Gastrocnemius medialis (tissue), 4 donors: ENCODE measurements at regions not wholly inside any gene's neighbourhood (a gene's known extent, or its start where the extent isn't known, plus 50 kb on each side); places are given as distances from the start of the nearest gene placed in this dataset.

Experiments used
- ATAC-seq, 2 donors: fragments of 150-250 bp; one replicate each; pipeline ENCODE4 v1.9.1; 2016
- DNase-seq, 2 donors: peaks; one replicate each; pipeline ENCODE4 v3.0.0-alpha.2; 2019
- H3K27ac ChIP-seq, 4 donors: fragments of 200-600 bp; sonication (generic); 1 replicate in 1 of 4; 2 replicates in 3 of 4; pipeline ENCODE4 v1.5.1; 2016 to 2018; ENCODE audit warnings: mild to moderate bottlenecking in 2 of 4, moderate library complexity in 1 of 4
- H3K27me3 ChIP-seq, 3 donors: fragments of 200-600 bp; sonication (generic) in 2 of 3; 1 replicate in 1 of 3; 2 replicates in 2 of 3; pipeline versions ENCODE4 v1.5.1 to v1.6.0; 2016 to 2019; ENCODE audit warnings: mild to moderate bottlenecking in 1 of 3, moderate library complexity in 1 of 3
- H3K36me3 ChIP-seq, 2 donors: fragments of 200-600 bp; sonication (generic) in 1 of 2; one replicate each; pipeline ENCODE4 v1.5.1; 2017 to 2018
- H3K4me1 ChIP-seq, 2 donors: fragments of 200-600 bp; sonication (generic) in 1 of 2; one replicate each; pipeline ENCODE4 v1.5.1; 2016 to 2017; ENCODE audit warnings: mild to moderate bottlenecking in 2 of 2
- H3K4me3 ChIP-seq, 4 donors: fragments of 200-600 bp; sonication (generic) in 3 of 4; 1 replicate in 1 of 4; 2 replicates in 3 of 4; pipeline ENCODE4 v1.5.1; 2016 to 2019; ENCODE audit warnings: mild to moderate bottlenecking in 2 of 4
- H3K9me3 ChIP-seq, 3 donors: fragments of 200-600 bp; sonication (generic) in 2 of 3; 1 replicate in 1 of 3; 2 replicates in 2 of 3; pipeline ENCODE4 v1.5.1; 2016 to 2019
- POLR2A ChIP-seq, 2 donors: fragments of 450-650 bp; IDR thresholded peaks; one replicate each; pipeline ENCODE4 v1.6.1; 2017; ENCODE audit warnings: antibody characterized with exemption in 2 of 2, mild to moderate bottlenecking in 2 of 2, moderate library complexity in 2 of 2
- in situ Hi-C, 4 donors: fragments of 200-750 bp; cut with MboI; loops; one replicate each; pipeline versions ENCODE4 v1.15.0 to v1.8.0; 2017; ENCODE audit warnings: low sequenced_read_pairs in 4 of 4
- intact Hi-C: fragments of 100-400 bp; cut with DNase I; formaldehyde crosslinking; loops from one replicate; pipeline ENCODE4 v1.15.1; 2023; ENCODE audit warnings: low total_unique reads
- TF ChIP-seq, protein P1 (sequence below), 5 experiments: fragments of 450-650 bp in 3 of 5; fragments of 200-600 bp in 2 of 5; sonication (generic) in 2 of 5; IDR thresholded peaks in 4 of 5; conservative IDR thresholded peaks in 1 of 5; 1 replicate in 4 of 5; 2 replicates in 1 of 5; pipeline ENCODE4 v1.5.1; 2016 to 2019; ENCODE audit warnings: antibody characterized with exemption in 5 of 5, mild to moderate bottlenecking in 3 of 5, moderate library complexity in 3 of 5

DNA sequence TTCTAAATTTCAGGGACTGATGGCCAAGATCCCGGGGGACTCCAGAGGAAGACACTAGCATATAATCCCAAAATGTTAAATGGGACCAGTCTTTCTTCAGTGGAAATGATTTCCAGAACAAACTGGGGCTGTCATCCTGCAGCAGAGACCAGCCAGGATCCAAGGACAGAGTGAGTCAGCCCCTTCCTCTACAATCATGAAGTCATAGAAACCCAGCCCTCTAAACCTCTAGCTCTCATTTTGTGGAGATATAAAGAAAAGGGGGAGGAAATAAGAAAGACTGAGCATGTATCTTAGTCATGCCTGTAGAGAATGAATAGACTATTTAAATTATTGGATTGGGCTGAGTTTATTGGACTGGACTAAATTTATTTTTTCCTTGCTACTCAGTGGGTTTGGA lies 318.3 kb downstream of the AGTPBP1 start:
- Histone ChIP-seq H3K27me3 (peaks cover 0 to 4% (median 0%) of the 10 kb centered on the region in 3 donors), H3K36me3 (no peaks in the 10 kb centered on the region), H3K4me1 (no peaks in the 10 kb centered on the region), H3K4me3 (no peak overlapping the region), H3K9me3 (no peaks in the 10 kb centered on the region), H3K27ac (no peak overlapping the region)
- in situ Hi-C loops (no loop called here), intact Hi-C loops (no loop called here)
- ATAC-seq (no peak), DNase-seq (no peak)
- TF ChIP-seq, protein P1, sequence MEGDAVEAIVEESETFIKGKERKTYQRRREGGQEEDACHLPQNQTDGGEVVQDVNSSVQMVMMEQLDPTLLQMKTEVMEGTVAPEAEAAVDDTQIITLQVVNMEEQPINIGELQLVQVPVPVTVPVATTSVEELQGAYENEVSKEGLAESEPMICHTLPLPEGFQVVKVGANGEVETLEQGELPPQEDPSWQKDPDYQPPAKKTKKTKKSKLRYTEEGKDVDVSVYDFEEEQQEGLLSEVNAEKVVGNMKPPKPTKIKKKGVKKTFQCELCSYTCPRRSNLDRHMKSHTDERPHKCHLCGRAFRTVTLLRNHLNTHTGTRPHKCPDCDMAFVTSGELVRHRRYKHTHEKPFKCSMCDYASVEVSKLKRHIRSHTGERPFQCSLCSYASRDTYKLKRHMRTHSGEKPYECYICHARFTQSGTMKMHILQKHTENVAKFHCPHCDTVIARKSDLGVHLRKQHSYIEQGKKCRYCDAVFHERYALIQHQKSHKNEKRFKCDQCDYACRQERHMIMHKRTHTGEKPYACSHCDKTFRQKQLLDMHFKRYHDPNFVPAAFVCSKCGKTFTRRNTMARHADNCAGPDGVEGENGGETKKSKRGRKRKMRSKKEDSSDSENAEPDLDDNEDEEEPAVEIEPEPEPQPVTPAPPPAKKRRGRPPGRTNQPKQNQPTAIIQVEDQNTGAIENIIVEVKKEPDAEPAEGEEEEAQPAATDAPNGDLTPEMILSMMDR (IDR thresholded peaks at IDR 0.05 in 4 of 5, conservative IDR thresholded peaks at IDR 0.05 in 1 of 5): no peak
- no peak for TF ChIP-seq POLR2A (IDR thresholded peaks at IDR 0.05)

DNA sequence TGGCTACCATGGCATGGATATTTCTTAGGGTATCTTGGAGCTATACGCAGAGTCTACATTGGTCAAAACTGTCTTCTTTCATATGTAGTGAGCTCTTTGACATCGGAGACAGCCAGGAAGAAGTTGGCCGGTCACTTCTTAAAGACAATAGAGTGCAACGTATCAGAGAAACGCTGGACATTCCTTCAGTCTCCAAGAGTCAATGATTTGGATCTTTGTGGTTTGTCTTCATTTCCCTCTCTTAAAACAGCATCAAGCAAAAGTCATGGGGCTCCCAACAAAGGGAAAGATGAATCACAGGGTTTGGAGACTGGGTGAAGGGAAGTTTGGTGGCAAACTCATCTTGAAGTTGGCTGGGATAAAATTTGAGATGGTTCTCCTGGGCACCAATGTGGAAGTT lies 320.1 kb downstream of the AGTPBP1 start:
- DNase-seq: no peak
- H3K27ac ChIP-seq: no peak overlapping the region
- in situ Hi-C loops: no loop called here
- no peak overlapping the region for H3K4me3 ChIP-seq
- TF ChIP-seq, protein P1 (IDR thresholded peaks at IDR 0.05 in 4 of 5, conservative IDR thresholded peaks at IDR 0.05 in 1 of 5): no peak
- no peak for TF ChIP-seq POLR2A (IDR thresholded peaks at IDR 0.05)
- H3K36me3 ChIP-seq: no peaks in the 10 kb centered on the region
- no peaks in the 10 kb centered on the region for H3K4me1 ChIP-seq
- H3K27me3 ChIP-seq: peaks cover 0 to 4% (median 0%) of the 10 kb centered on the region in 3 donors
- ATAC-seq: no peak
- intact Hi-C loops: no loop called here
- no peaks in the 10 kb centered on the region for H3K9me3 ChIP-seq

DNA sequence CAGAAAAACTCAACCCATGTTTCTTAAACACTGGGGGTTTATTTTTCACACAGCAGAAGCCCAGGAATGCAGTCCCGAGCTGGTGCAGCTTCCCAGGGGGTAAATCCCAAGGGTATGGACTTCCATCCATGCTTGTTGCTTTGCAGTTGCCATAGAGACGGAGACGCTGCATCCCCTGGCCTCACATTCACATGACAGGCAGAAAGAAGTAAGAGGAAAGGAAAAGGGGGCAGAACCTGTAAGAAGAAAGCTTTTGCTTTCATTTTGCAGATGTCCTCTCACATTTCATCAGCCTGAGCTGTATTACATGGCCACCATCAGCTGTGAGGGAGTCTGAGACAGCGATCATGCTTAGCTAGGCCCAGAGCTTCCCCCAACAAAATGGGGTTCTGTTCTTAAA lies 321.0 kb downstream of the AGTPBP1 start:
- Histone ChIP-seq H3K4me1 (no peaks in the 10 kb centered on the region), H3K36me3 (no peaks in the 10 kb centered on the region), H3K9me3 (no peaks in the 10 kb centered on the region), H3K27ac (no peak overlapping the region), H3K27me3 (no peaks in the 10 kb centered on the region), H3K4me3 (no peak overlapping the region)
- ATAC-seq: no peak
- intact Hi-C loops (no loop called here), in situ Hi-C loops (no loop called here)
- TF ChIP-seq, protein P1 (IDR thresholded peaks at IDR 0.05 in 4 of 5, conservative IDR thresholded peaks at IDR 0.05 in 1 of 5): no peak
- no peak for TF ChIP-seq POLR2A (IDR thresholded peaks at IDR 0.05)
- no peak for DNase-seq

DNA sequence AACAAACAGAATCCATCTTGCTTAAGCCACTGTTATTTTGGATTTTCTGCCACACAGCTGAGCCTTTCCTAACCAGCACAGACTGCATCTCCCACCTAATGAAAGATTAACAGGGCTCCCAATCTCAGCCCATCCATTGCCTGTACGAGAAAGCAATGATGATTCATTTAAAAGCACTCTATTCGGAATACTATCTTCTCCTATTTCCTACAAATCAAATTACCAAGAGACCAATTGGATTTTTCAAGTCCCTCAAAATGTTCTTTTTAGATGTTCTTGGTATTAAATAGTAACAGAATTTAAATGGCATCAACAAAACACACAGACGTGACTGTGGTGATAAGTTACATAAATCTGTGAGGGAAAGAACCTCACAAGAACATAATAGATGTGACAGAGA lies 324.1 kb downstream of the AGTPBP1 start:
- Histone ChIP-seq H3K9me3 (no peaks in the 10 kb centered on the region), H3K27me3 (no peaks in the 10 kb centered on the region), H3K4me1 (no peaks in the 10 kb centered on the region), H3K4me3 (no peak overlapping the region), H3K27ac (no peak overlapping the region), H3K36me3 (no peaks in the 10 kb centered on the region)
- ATAC-seq: no peak
- intact Hi-C loops (no loop called here), in situ Hi-C loops (no loop called here)
- no peak for TF ChIP-seq POLR2A (IDR thresholded peaks at IDR 0.05)
- TF ChIP-seq, protein P1 (IDR thresholded peaks at IDR 0.05 in 4 of 5, conservative IDR thresholded peaks at IDR 0.05 in 1 of 5): no peak
- DNase-seq: no peak

DNA sequence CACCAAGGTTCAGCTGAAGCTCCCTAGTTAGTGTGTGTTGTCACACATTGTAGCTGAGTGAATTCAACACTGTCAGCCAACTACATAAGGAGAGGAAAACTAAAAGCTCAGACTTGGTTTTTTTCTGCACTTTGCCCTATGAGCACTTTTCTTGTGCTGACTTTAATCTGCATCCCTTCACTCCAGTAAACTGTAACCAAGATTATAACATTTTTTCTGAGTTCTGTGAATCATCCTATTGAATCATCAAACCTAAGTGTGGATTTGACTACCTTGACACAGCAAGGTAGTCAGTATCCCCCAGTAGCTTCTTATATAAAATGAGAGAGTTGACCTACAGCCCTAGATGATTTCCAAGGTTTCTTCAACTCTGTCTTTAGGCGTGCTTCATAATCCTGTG lies 325.0 kb downstream of the AGTPBP1 start:
- intact Hi-C loops (no loop called here), in situ Hi-C loops (no loop called here)
- ATAC-seq: no peak
- H3K36me3 ChIP-seq: no peaks in the 10 kb centered on the region
- H3K4me1 ChIP-seq: no peaks in the 10 kb centered on the region
- no peaks in the 10 kb centered on the region for H3K27me3 ChIP-seq
- H3K4me3 ChIP-seq: no peak overlapping the region
- DNase-seq: no peak
- H3K9me3 ChIP-seq: no peaks in the 10 kb centered on the region
- TF ChIP-seq, protein P1 (IDR thresholded peaks at IDR 0.05 in 4 of 5, conservative IDR thresholded peaks at IDR 0.05 in 1 of 5): no peak
- no peak for TF ChIP-seq POLR2A (IDR thresholded peaks at IDR 0.05)
- no peak overlapping the region for H3K27ac ChIP-seq
